Thoracic aorta (tissue), 2 donors: ENCODE measurements at regions not wholly inside any gene's neighbourhood (a gene's known extent, or its start where the extent isn't known, plus 50 kb on each side); places are given as distances from the start of the nearest gene placed in this dataset.

Source experiments
- ATAC-seq: fragments of 150-250 bp; one replicate; pipeline ENCODE4 v1.8.0; 2017; ENCODE audit warnings: low read depth; ENCODE audit not compliant: insufficient number of reproducible peaks, low FRiP score
- DNase-seq: peaks from one replicate; pipeline ENCODE4 v3.0.0-alpha.2; 2020; ENCODE audit warnings: low spot score
- H3K27ac ChIP-seq, 2 donors: fragments of 200-600 bp; sonication (generic); 1 replicate in 1 of 2; 2 replicates in 1 of 2; pipeline ENCODE4 v1.5.1; 2016; ENCODE audit warnings: mild to moderate bottlenecking in 2 of 2, moderate library complexity in 2 of 2
- H3K27me3 ChIP-seq: fragments of 200-600 bp; sonication (generic); replicated peaks from 2 replicates; pipeline ENCODE4 v1.6.0; 2016; ENCODE audit warnings: mild to moderate bottlenecking; ENCODE audit not compliant: insufficient read depth
- H3K36me3 ChIP-seq: fragments of 200-600 bp; sonication (generic); one replicate; pipeline ENCODE4 v1.5.1; 2016
- H3K4me1 ChIP-seq, 2 donors: fragments of 200-600 bp; sonication (generic); 1 replicate in 1 of 2; 2 replicates in 1 of 2; pipeline versions ENCODE4 v1.5.1 to v1.6.0; 2016; ENCODE audit warnings: low read depth in 2 of 2, mild to moderate bottlenecking in 1 of 2; ENCODE audit not compliant: control insufficient read depth in 1 of 2
- H3K4me3 ChIP-seq: fragments of 200-600 bp; sonication (generic); 2 replicates; pipeline ENCODE4 v1.5.1; 2016; ENCODE audit warnings: mild to moderate bottlenecking
- H3K9me3 ChIP-seq: fragments of 200-600 bp; sonication (generic); 2 replicates; pipeline ENCODE4 v1.5.1; 2016
- CTCF ChIP-seq: fragments of 200-600 bp; sonication (generic); IDR thresholded peaks from one replicate; pipeline ENCODE4 v1.5.1; 2019; ENCODE audit warnings: antibody characterized with exemption

GRCh38 chr4:144565527-144566195 lies 80.3 kb upstream of the HHIP start:
- no peak overlapping the region for H3K4me3 ChIP-seq
- H3K27ac ChIP-seq, result no peak overlapping the region
- no peaks in the 10 kb centered on the region for H3K36me3 ChIP-seq
- no peaks in the 10 kb centered on the region for H3K27me3 ChIP-seq
- ATAC-seq, result no peak
- H3K4me1 ChIP-seq, result peaks cover 0 to 3% of the 10 kb centered on the region in 2 donors
- no peaks in the 10 kb centered on the region for H3K9me3 ChIP-seq
- no peak for TF ChIP-seq CTCF
- DNase-seq, result no peak

- no peak for TF ChIP-seq CTCF
- H3K27ac ChIP-seq, result no peak overlapping the region
- H3K4me3 ChIP-seq, result no peak overlapping the region
- DNase-seq (no peak), ATAC-seq (no peak)
- H3K4me1 ChIP-seq, result peaks cover 0 to 7% of the 10 kb centered on the region in 2 donors
- no peaks in the 10 kb centered on the region for H3K9me3 ChIP-seq
- H3K27me3 ChIP-seq, result no peaks in the 10 kb centered on the region
- H3K36me3 ChIP-seq, result no peaks in the 10 kb centered on the region
Observed at GRCh38 chr4:144572660-144573059, 73.3 kb upstream of the HHIP start.

- H3K4me3 ChIP-seq, result no peak overlapping the region
- H3K27ac ChIP-seq, result no peak overlapping the region
- no peaks in the 10 kb centered on the region for H3K36me3 ChIP-seq
- no peaks in the 10 kb centered on the region for H3K27me3 ChIP-seq
- DNase-seq (no peak), ATAC-seq (no peak)
- H3K4me1 ChIP-seq, result peaks cover 0 to 7% of the 10 kb centered on the region in 2 donors
- no peak for TF ChIP-seq CTCF
- no peaks in the 10 kb centered on the region for H3K9me3 ChIP-seq
Observed at GRCh38 chr4:144574000-144574399, 72.0 kb upstream of the HHIP start.

DNA sequence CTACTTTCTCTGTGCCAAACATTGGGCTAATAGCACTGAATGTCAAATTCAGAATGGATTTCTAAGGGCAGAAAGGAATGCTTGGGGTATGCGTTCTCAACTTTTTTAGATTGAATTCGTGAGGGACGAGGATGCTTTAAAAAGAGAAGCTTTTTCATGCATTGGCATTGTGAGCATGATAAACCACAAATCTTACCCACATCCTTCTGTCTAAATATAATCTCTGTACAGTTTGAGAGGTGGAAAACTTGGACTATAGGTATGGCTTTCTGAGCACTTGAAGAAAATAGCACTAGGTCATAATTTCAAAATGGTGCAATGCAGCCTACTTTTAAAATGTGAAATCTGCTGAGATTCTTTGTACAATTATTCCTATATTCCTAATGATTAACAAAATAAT lies 71.4 kb upstream of the HHIP start:
- H3K4me1 ChIP-seq, result peaks cover 0 to 7% of the 10 kb centered on the region in 2 donors
- H3K4me3 ChIP-seq, result no peak overlapping the region
- H3K36me3 ChIP-seq, result no peaks in the 10 kb centered on the region
- H3K27ac ChIP-seq, result no peak overlapping the region
- no peaks in the 10 kb centered on the region for H3K9me3 ChIP-seq
- no peak for TF ChIP-seq CTCF
- H3K27me3 ChIP-seq, result no peaks in the 10 kb centered on the region
- ATAC-seq (no peak), DNase-seq (no peak)

DNA sequence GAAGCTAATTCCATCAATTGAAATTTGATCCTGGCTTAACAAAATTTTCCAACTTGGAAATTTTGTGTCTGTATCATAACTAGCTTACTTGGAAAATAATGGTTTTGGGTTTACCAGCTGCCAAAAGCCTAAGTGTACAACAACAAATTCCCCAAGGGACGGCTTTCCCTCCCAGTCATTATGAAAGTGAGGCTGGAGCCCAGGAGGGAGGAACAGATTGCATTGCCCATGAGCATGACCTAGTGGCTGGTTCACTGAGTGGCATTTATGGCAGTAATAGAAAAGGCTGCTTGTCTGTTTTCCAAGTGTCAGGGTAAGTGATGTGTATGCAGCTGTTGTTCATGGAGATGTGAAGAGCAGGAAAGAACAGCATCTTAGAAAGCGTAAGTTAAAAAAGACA lies 70.8 kb upstream of the HHIP start:
- TF ChIP-seq CTCF, result no peak
- ATAC-seq (no peak), DNase-seq (no peak)
- no peaks in the 10 kb centered on the region for H3K36me3 ChIP-seq
- H3K4me3 ChIP-seq, result no peak overlapping the region
- H3K27ac ChIP-seq, result no peak overlapping the region
- H3K4me1 ChIP-seq, result peaks cover 0 to 7% of the 10 kb centered on the region in 2 donors
- no peaks in the 10 kb centered on the region for H3K27me3 ChIP-seq
- H3K9me3 ChIP-seq, result no peaks in the 10 kb centered on the region
